ENCODE measurements at regions not wholly inside any gene's neighbourhood (a gene's known extent, or its start where the extent isn't known, plus 50 kb on each side); places are given as distances from the start of the nearest gene placed in this dataset.

GRCh38 chr18:40565805-40566509 lies 1389.1 kb upstream of the PIK3C3 start (continued):
- TF ChIP-seq CUX1 (IDR thresholded peaks at IDR 0.05; ENCODE audit: insufficient replicate concordance, low read depth, low read length) (no peak), RAD21 (IDR thresholded peaks at IDR 0.05; ENCODE audit: insufficient read depth, low read depth, low read length) (no peak), MYB (IDR thresholded peaks at IDR 0.05; ENCODE audit: borderline replicate concordance, low read depth, low read length) (no peak), ZBTB11 (CRISPR knock-in tag; IDR thresholded peaks at IDR 0.05) (no peak), RB1 (IDR thresholded peaks at IDR 0.05; ENCODE audit: borderline replicate concordance) (no peak), NFYB (IDR thresholded peaks at IDR 0.05; ENCODE audit: insufficient read depth, low read depth, low read length) (no peak), KDM1A (IDR thresholded peaks at IDR 0.05; ENCODE audit: borderline replicate concordance) (no peak), CEBPB (IDR thresholded peaks at IDR 0.05; ENCODE audit: borderline replicate concordance in 1 of 2, low read depth in 2 of 2, low read length in 2 of 2) (no peak)

Data from GM12878 (cell line).